ENCODE measurements at regions not wholly inside any gene's neighbourhood (a gene's known extent, or its start where the extent isn't known, plus 50 kb on each side); places are given as distances from the start of the nearest gene placed in this dataset.

DNA sequence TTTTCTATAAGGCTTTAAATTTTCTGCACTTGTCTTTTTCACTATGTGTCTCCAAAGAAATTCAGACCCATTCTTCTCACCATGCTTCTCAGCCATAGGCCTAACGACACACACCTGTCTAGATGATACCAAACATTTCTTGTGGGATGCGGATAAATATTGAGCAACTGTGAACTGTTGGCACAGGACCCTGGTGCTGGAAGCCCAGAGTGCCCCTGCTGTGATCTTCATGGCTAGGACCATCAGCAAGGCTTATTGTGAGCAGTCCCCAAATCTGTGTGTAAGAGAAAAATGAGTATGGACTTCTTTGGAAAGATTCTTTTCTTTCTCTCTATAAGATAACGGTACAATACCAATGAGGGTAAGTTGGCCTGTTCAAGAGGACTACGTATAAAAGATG is 54.1 kb upstream of the NCK2 start:
- TF ChIP-seq CTCF (IDR thresholded peaks at IDR 0.05) (no peak), EP300 (IDR thresholded peaks at IDR 0.05) (no peak), POLR2A (IDR thresholded peaks at IDR 0.05) (no peak), POLR2AphosphoS5 (IDR thresholded peaks at IDR 0.05) (no peak)
